ENCODE measurements at regions not wholly inside any gene's neighbourhood (a gene's known extent, or its start where the extent isn't known, plus 50 kb on each side); places are given as distances from the start of the nearest gene placed in this dataset.

DNA sequence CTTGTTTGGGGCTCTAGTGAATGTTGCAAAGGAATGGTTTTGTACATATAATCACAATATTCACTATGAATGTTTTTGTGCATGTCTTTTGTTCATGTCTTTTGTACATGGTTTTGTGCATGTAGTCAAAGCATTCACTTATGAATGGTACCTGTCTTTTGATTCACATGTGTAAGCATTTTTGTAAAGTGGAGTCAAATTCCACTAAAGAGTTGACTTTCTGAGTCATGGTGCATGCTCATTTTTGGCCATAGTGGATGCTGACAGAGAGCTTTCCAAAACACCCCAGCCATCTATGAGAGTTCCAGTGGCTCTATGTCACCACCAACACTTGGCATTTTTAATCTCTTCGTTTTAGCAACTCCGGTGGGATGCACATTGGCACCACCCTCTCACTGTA, 1185.9 kb upstream of the TMEM132C start:
- Histone ChIP-seq H3K4me1 (ENCODE audit: insufficient read depth, low read length) (no peaks in the 10 kb centered on the region), H2BK15ac (ENCODE audit: low read depth, low read length) (no peak overlapping the region), H2BK120ac (ENCODE audit: low read depth, low read length, poor library complexity, severe bottlenecking) (no peak overlapping the region), H4K91ac (ENCODE audit: insufficient read length, low read depth, low read length) (no peak overlapping the region), H2AFZ (ENCODE audit: low read length) (no peak overlapping the region), H3K18ac (ENCODE audit: insufficient read length, low read depth, low read length) (no peak overlapping the region), H2AK5ac (ENCODE audit: insufficient read length, low read length) (no peak overlapping the region), H3K9me3 (ENCODE audit: control insufficient read depth, low read depth, low read length) (no peaks in the 10 kb centered on the region), H3K4ac (ENCODE audit: low read depth, low read length) (no peak overlapping the region), H2BK12ac (ENCODE audit: insufficient read length, low read depth, low read length) (no peak overlapping the region), H3K23me2 (ENCODE audit: insufficient read length, low read depth, low read length, poor library complexity, severe bottlenecking) (no peaks in the 10 kb centered on the region), H3K23ac (ENCODE audit: insufficient read length, low read depth, low read length) (no peak overlapping the region), H3K14ac (ENCODE audit: insufficient read depth, low read length) (no peak overlapping the region), H3K4me2 (ENCODE audit: insufficient read depth, insufficient read length, low read length) (no peak overlapping the region), H3K56ac (ENCODE audit: insufficient read length, low read depth, low read length) (no peak overlapping the region), H4K5ac (ENCODE audit: insufficient read length, low read depth, low read length) (no peak overlapping the region), H3K9ac (ENCODE audit: extremely low read depth, insufficient read length, low read length) (no peak overlapping the region), H3T11ph (ENCODE audit: low read length) (no peak overlapping the region), H4K8ac (replicated peaks; ENCODE audit: insufficient read length, low read depth, low read length) (no peak overlapping the region), H4K20me1 (ENCODE audit: control insufficient read depth, insufficient read depth, insufficient read length) (no peaks in the 10 kb centered on the region), H3K79me1 (ENCODE audit: insufficient read depth, low read depth, low read length, poor library complexity, severe bottlenecking) (no peaks in the 10 kb centered on the region), H3K79me2 (ENCODE audit: insufficient read depth, low read length) (no peaks in the 10 kb centered on the region), H3K27ac (ENCODE audit: insufficient read length, low read depth, low read length) (no peak overlapping the region), H2BK20ac (ENCODE audit: low read depth, low read length, poor library complexity, severe bottlenecking) (no peak overlapping the region), H2BK5ac (ENCODE audit: insufficient read length, low read length) (no peak overlapping the region), H3K27me3 (ENCODE audit: insufficient read depth, low read length) (no peaks in the 10 kb centered on the region)
- Mint-ChIP-seq H3K27me3 (ENCODE audit: low read depth) (no peaks in the 10 kb centered on the region), H3K36me3 (ENCODE audit: insufficient read depth in 1 of 3, low read depth in 3 of 3) (peaks cover 0 to 5% (median 2%) of the 10 kb centered on the region in 3 experiments; a peak in 3 of 7 replicates), H3K4me3 (no peak overlapping the region), H3K9me3 (peaks cover 4 to 8% of the 10 kb centered on the region in 2 experiments; a peak in 4 of 5 replicates), H3K4me1 (peaks cover 12 to 14% of the 10 kb centered on the region in 2 experiments), H3K27ac (no peak overlapping the region)
- no peak for TF ChIP-seq CTCF (conservative IDR thresholded peaks at IDR 0.05)
- no peak for DNase-seq
- no CpG with 5 or more reads among the region's 2 CpGs for WGBS (ENCODE audit: extremely low coverage, insufficient read length, low lambda C conversion rate)

Measured in H9 (cell line).